Esophagus muscularis mucosa (tissue), 3 donors: ENCODE measurements at regions not wholly inside any gene's neighbourhood (a gene's known extent, or its start where the extent isn't known, plus 50 kb on each side); places are given as distances from the start of the nearest gene placed in this dataset.

Experiments
- CTCF ChIP-seq, 3 experiments: fragments of 200-600 bp in 2 of 3; fragments of 450-650 bp in 1 of 3; sonication (generic) in 2 of 3; IDR thresholded peaks; one replicate each; pipeline ENCODE4 v1.5.1; 2017 to 2019; ENCODE audit warnings: antibody characterized with exemption in 3 of 3, mild to moderate bottlenecking in 2 of 3, moderate library complexity in 1 of 3
- POLR2A ChIP-seq: fragments of 450-650 bp; IDR thresholded peaks from one replicate; pipeline ENCODE4 v1.6.1; 2017; ENCODE audit warnings: antibody characterized with exemption, moderate library complexity, mild to moderate bottlenecking, low read depth

- TF ChIP-seq CTCF (IDR thresholded peaks at IDR 0.05): no peak
- TF ChIP-seq POLR2A: no peak
Observed at GRCh38 chr7:84666651-84667050, 472.1 kb upstream of the SEMA3A start.
